DND-41 (cell line): ENCODE measurements at regions not wholly inside any gene's neighbourhood (a gene's known extent, or its start where the extent isn't known, plus 50 kb on each side); places are given as distances from the start of the nearest gene placed in this dataset.
"Not testable (repeated sequence)": the region's sequence is repeated elsewhere in the genome, so short reads cannot be mapped to it uniquely, and the experiment has no call there.

Experiments
- EZH2 ChIP-seq: IDR thresholded peaks from 3 replicates; pipeline ENCODE4 v1.6.1; 2012; ENCODE audit warnings: borderline replicate concordance, low read depth, mild to moderate bottlenecking, moderate library complexity, low read length, inconsistent platforms; ENCODE audit not compliant: severe bottlenecking
- TF ChIP-seq, protein P1 (sequence below): IDR thresholded peaks from 2 replicates; pipeline ENCODE4 v1.5.1; 2012; ENCODE audit warnings: borderline replicate concordance, low read length, moderate library complexity, mild to moderate bottlenecking; ENCODE audit not compliant: poor library complexity, severe bottlenecking; ENCODE audit errors: extremely low read depth

DNA sequence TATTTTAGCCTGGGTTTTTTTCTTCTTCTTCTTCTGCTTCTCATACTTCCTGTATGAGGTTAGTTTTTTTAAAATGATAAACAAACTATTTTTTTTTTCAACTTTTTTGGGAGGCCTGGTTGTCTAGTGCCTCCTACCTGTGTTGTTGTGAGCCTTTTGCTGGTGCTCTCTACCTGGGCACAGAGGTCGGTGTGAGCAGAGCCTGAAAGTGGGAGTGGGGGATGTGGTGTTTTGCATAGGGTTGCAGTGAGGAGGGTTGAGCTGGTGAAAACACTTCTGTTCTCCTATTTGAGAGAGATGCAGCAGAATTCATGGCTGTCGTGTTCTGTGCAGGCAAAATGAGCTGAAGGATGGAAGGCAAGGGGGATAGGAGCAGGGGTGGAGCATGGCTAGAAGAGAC is 232.7 kb upstream of the PLGLB2 start:
- TF ChIP-seq, protein P1, sequence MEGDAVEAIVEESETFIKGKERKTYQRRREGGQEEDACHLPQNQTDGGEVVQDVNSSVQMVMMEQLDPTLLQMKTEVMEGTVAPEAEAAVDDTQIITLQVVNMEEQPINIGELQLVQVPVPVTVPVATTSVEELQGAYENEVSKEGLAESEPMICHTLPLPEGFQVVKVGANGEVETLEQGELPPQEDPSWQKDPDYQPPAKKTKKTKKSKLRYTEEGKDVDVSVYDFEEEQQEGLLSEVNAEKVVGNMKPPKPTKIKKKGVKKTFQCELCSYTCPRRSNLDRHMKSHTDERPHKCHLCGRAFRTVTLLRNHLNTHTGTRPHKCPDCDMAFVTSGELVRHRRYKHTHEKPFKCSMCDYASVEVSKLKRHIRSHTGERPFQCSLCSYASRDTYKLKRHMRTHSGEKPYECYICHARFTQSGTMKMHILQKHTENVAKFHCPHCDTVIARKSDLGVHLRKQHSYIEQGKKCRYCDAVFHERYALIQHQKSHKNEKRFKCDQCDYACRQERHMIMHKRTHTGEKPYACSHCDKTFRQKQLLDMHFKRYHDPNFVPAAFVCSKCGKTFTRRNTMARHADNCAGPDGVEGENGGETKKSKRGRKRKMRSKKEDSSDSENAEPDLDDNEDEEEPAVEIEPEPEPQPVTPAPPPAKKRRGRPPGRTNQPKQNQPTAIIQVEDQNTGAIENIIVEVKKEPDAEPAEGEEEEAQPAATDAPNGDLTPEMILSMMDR, result not testable (repeated sequence)
- not testable (repeated sequence) for TF ChIP-seq EZH2
